Mammary epithelial cell (primary cell): ENCODE measurements at regions not wholly inside any gene's neighbourhood (a gene's known extent, or its start where the extent isn't known, plus 50 kb on each side); places are given as distances from the start of the nearest gene placed in this dataset.
"Not testable (repeated sequence)": the region's sequence is repeated elsewhere in the genome, so short reads cannot be mapped to it uniquely, and the experiment has no call there.

Source experiments
- CTCF ChIP-seq, 2 donors: IDR thresholded peaks in 1 of 2; conservative IDR thresholded peaks in 1 of 2; 2 replicates each; pipeline ENCODE4 v1.5.1; 2011 to 2012; ENCODE audit warnings: inconsistent platforms in 2 of 2, low read length in 2 of 2, mild to moderate bottlenecking in 2 of 2, control low read depth in 1 of 2, low read depth in 1 of 2; ENCODE audit not compliant: insufficient read depth in 1 of 2; ENCODE audit errors: extremely low read depth in 1 of 2
- EZH2 ChIP-seq: IDR thresholded peaks from 2 replicates; pipeline ENCODE4 v1.6.1; 2012; ENCODE audit warnings: low read length, inconsistent platforms, borderline replicate concordance

- TF ChIP-seq CTCF (conservative IDR thresholded peaks at IDR 0.05 in 1 of 2, IDR thresholded peaks at IDR 0.05 in 1 of 2; ENCODE audit: extremely low read depth in 1 of 2, insufficient read depth in 1 of 2, low read depth in 1 of 2, low read length in 2 of 2); EZH2: not testable (repeated sequence)
These were observed 125.8 kb downstream of the KLHL28 start for GRCh38 chr14:44835928-44836327.
